HCT116 (cell line): ENCODE measurements at regions not wholly inside any gene's neighbourhood (a gene's known extent, or its start where the extent isn't known, plus 50 kb on each side); places are given as distances from the start of the nearest gene placed in this dataset.

ENCODE experiments used
- ATAC-seq: fragments of 200-7000 bp; cut with Tn5 transposase; 2 replicates; pipeline ENCODE4 v1.9.1; 2020; ENCODE audit warnings: mild to moderate bottlenecking, moderate library complexity
- BruUV-seq: library from RNA; stranded (reverse); fragments of 400-500 nt; replicated peaks from 2 replicates; lab custom pipeline; 2021; lab: Mats Ljungman, UMichigan
- CTCF ChIA-PET: fragments of 300-600 bp; sonication (Branson Sonifier 250); formaldehyde crosslinking; loops from one replicate; lab custom pipeline; 2021; ENCODE audit warnings: antibody characterized with exemption; lab: Charles Lee
- POLR2A ChIA-PET: fragments of 300-600, 350-600 bp; sonication (Branson Sonifier 250); formaldehyde crosslinking; loops from one replicate; lab custom pipeline; 2021; ENCODE audit warnings: antibody characterized with exemption; lab: Charles Lee
- RAD21 ChIA-PET, 2 experiments: fragments of 300-600 bp; sonication (Branson Sonifier 250); formaldehyde crosslinking; loops; one replicate each; lab custom pipeline; 2023; ENCODE audit warnings: low total read pairs in 2 of 2; ENCODE audit not compliant: uncharacterized antibody in 2 of 2, unreplicated experiment in 2 of 2, low non-redundant PET in 1 of 2; lab: Charles Lee
- DNase-seq: peaks from one replicate; pipeline ENCODE4 v3.0.0-alpha.2; 2010; ENCODE audit warnings: low read depth, low spot score
- H2AFZ ChIP-seq: fragments of 200-600 bp; shearing (Covaris generic), sonication (generic); 2 replicates; pipeline ENCODE4 v1.6.1; 2017; ENCODE audit warnings: low read depth, mixed run types, mixed read lengths, antibody characterized with exemption, low read length; ENCODE audit not compliant: poor library complexity, severe bottlenecking
- H3K27ac ChIP-seq: 2 replicates; pipeline ENCODE4 v1.5.1; 2012; ENCODE audit warnings: low read depth, low read length
- H3K27me3 ChIP-seq: fragments of 200-600 bp; sonication (generic); 2 replicates; pipeline ENCODE4 v1.6.1; 2016; ENCODE audit warnings: mixed run types, low read length, mixed read lengths; ENCODE audit not compliant: insufficient read depth
- H3K36me3 ChIP-seq, 2 experiments: fragments of 200-500 bp in 1 of 2; fragments of 200-600 bp in 1 of 2; sonication (Bioruptor generic) in 1 of 2; sonication (generic) in 1 of 2; 2 replicates each; pipeline versions ENCODE4 v1.5.1 to v1.6.1; 2014 to 2016; ENCODE audit warnings: low read length in 2 of 2, inconsistent platforms in 1 of 2, mixed read lengths in 1 of 2, mixed run types in 1 of 2; ENCODE audit not compliant: insufficient read depth in 2 of 2, control insufficient read depth in 1 of 2
- H3K4me1 ChIP-seq, 2 experiments: fragments of 200-600 bp in 1 of 2; sonication (generic) in 1 of 2; 2 replicates each; pipeline versions ENCODE4 v1.5.1 to v1.6.1; 2012 to 2017; ENCODE audit warnings: low read length in 2 of 2, inconsistent platforms in 1 of 2, mild to moderate bottlenecking in 1 of 2, mixed read lengths in 1 of 2, mixed run types in 1 of 2, moderate library complexity in 1 of 2; ENCODE audit not compliant: insufficient read depth in 2 of 2, control insufficient read depth in 1 of 2
- H3K4me2 ChIP-seq: fragments of 200-600 bp; sonication (generic); 2 replicates; pipeline ENCODE4 v1.6.1; 2017; ENCODE audit warnings: mixed run types, low read length, mixed read lengths
- H3K4me3 ChIP-seq, 2 experiments: fragments of 200-600 bp in 1 of 2; sonication (generic) in 1 of 2; replicated peaks in 1 of 2; 2 replicates each; pipeline ENCODE4 v1.5.1; 2011 to 2016; ENCODE audit warnings: low read length in 2 of 2, control low read depth in 1 of 2, low read depth in 1 of 2, mild to moderate bottlenecking in 1 of 2, mixed read lengths in 1 of 2, mixed run types in 1 of 2
- H3K79me2 ChIP-seq: fragments of 200-600 bp; sonication (generic); 2 replicates; pipeline ENCODE4 v1.6.1; 2017; ENCODE audit warnings: mild to moderate bottlenecking, mixed run types, low read length, moderate library complexity, mixed read lengths; ENCODE audit not compliant: insufficient read depth
- H3K9ac ChIP-seq: fragments of 200-600 bp; sonication (generic); 2 replicates; pipeline ENCODE4 v1.6.1; 2016; ENCODE audit warnings: low read length, mixed read lengths
- H3K9me2 ChIP-seq: fragments of 200-600 bp; sonication (generic), shearing (Covaris generic); 2 replicates; pipeline ENCODE4 v1.6.1; 2017; ENCODE audit warnings: mixed run types, mild to moderate bottlenecking, moderate library complexity; ENCODE audit not compliant: insufficient read depth
- H3K9me3 ChIP-seq, 2 experiments: fragments of 200-500 bp in 1 of 2; fragments of 200-600 bp in 1 of 2; sonication (Bioruptor generic) in 1 of 2; sonication (generic) in 1 of 2; 2 replicates each; pipeline ENCODE4 v1.6.1; 2014 to 2017; ENCODE audit warnings: low read length in 2 of 2, mixed read lengths in 2 of 2, inconsistent platforms in 1 of 2, low read depth in 1 of 2, mild to moderate bottlenecking in 1 of 2, mixed run types in 1 of 2, moderate library complexity in 1 of 2; ENCODE audit not compliant: control insufficient read depth in 1 of 2, insufficient read depth in 1 of 2
- H4K20me1 ChIP-seq: fragments of 200-600 bp; sonication (generic), shearing (Covaris generic); 2 replicates; pipeline ENCODE4 v1.6.1; 2017; ENCODE audit warnings: mixed run types, mild to moderate bottlenecking, moderate library complexity; ENCODE audit not compliant: insufficient read depth
- CEBPB ChIP-seq: IDR thresholded peaks from 2 replicates; pipeline ENCODE4 v1.6.1; 2012; ENCODE audit warnings: low read depth
- CTCF ChIP-seq, 3 experiments: fragments of 200-600 bp in 1 of 3; sonication (generic) in 1 of 3; IDR thresholded peaks in 2 of 3; conservative IDR thresholded peaks in 1 of 3; 2 replicates each; pipeline ENCODE4 v1.5.1; 2012 to 2017; ENCODE audit warnings: low read depth in 2 of 3, low read length in 2 of 3, antibody characterized with exemption in 1 of 3, borderline replicate concordance in 1 of 3, control low read depth in 1 of 3, mild to moderate bottlenecking in 1 of 3, mixed read lengths in 1 of 3, mixed run types in 1 of 3, moderate library complexity in 1 of 3; ENCODE audit not compliant: insufficient read depth in 1 of 3
- ELF1 ChIP-seq: IDR thresholded peaks from 2 replicates; pipeline ENCODE4 v1.6.1; 2012; ENCODE audit warnings: low read depth, borderline replicate concordance
- EZH2 ChIP-seq: fragments of 200-600 bp; sonication (generic); IDR thresholded peaks from 2 replicates; pipeline ENCODE4 v1.6.1; 2017; ENCODE audit warnings: antibody characterized with exemption, mixed run types
- JUND ChIP-seq: IDR thresholded peaks from 2 replicates; pipeline ENCODE4 v1.6.1; 2012
- MAX ChIP-seq: IDR thresholded peaks from 2 replicates; pipeline ENCODE4 v1.6.1; 2012
- RAD21 ChIP-seq: IDR thresholded peaks from 2 replicates; pipeline ENCODE4 v1.6.1; 2012; ENCODE audit warnings: low read depth, mild to moderate bottlenecking
- SIN3A ChIP-seq: IDR thresholded peaks from 2 replicates; pipeline ENCODE4 v1.6.1; 2012; ENCODE audit warnings: low read depth
- SRF ChIP-seq: IDR thresholded peaks from 2 replicates; pipeline ENCODE4 v1.6.1; 2012; ENCODE audit warnings: low read depth
- TCF7L2 ChIP-seq: IDR thresholded peaks from 2 replicates; pipeline ENCODE4 v1.7.0; 2011; ENCODE audit warnings: borderline replicate concordance, inconsistent platforms; ENCODE audit not compliant: insufficient read depth, insufficient read length; ENCODE audit errors: extremely low read depth
- ZFX ChIP-seq: fragments of 450-650 bp; IDR thresholded peaks from 2 replicates; pipeline ENCODE4 v1.6.1; 2017
- ZNF274 ChIP-seq: fragments of 200-500 bp; sonication (Bioruptor generic); IDR thresholded peaks from 2 replicates; pipeline ENCODE4 v1.6.1; 2014; ENCODE audit warnings: mild to moderate bottlenecking, low read depth, low read length, inconsistent platforms
- intact Hi-C: fragments of 100-400 bp; cut with micrococcal nuclease; formaldehyde crosslinking; loops from 2 replicates; pipeline ENCODE4 v1.10.0; 2022
- TF ChIP-seq, protein P1 (sequence below): IDR thresholded peaks from 2 replicates; pipeline ENCODE4 v1.6.1; 2011; ENCODE audit warnings: mild to moderate bottlenecking, low read length, moderate library complexity; ENCODE audit not compliant: insufficient replicate concordance; ENCODE audit errors: extremely low read depth

GRCh38 chr1:212545941-212546635 lies 62.5 kb upstream of the ATF3 start:
- intact Hi-C loops: no loop called here
- ChIA-PET RAD21 (no interaction called here), CTCF (no interaction called here), POLR2A (interaction anchor here (1.0 kb wide), 1 partner anchor 9 kb away, joined by 3 read pairs; no protein-coding TSS in a partner anchor)
- H2AFZ ChIP-seq: peak overlapping the region; percentile 22
- no peak overlapping the region for H3K27ac ChIP-seq
- no peaks in the 10 kb centered on the region for H4K20me1 ChIP-seq
- H3K9ac ChIP-seq: no peak overlapping the region
- no TSS peak for BruUV-seq
- H3K27me3 ChIP-seq: no peaks in the 10 kb centered on the region
- H3K4me3 ChIP-seq: no peak overlapping the region
- DNase-seq: no peak
- no peak for TF ChIP-seq TCF7L2
- ATAC-seq: no peak
- H3K9me3 ChIP-seq: no peaks in the 10 kb centered on the region
- no peaks in the 10 kb centered on the region for H3K36me3 ChIP-seq
- H3K79me2 ChIP-seq: no peaks in the 10 kb centered on the region
- H3K4me2 ChIP-seq: no peak overlapping the region
- no peaks in the 10 kb centered on the region for H3K4me1 ChIP-seq
- H3K9me2 ChIP-seq: no peaks in the 10 kb centered on the region

DNA sequence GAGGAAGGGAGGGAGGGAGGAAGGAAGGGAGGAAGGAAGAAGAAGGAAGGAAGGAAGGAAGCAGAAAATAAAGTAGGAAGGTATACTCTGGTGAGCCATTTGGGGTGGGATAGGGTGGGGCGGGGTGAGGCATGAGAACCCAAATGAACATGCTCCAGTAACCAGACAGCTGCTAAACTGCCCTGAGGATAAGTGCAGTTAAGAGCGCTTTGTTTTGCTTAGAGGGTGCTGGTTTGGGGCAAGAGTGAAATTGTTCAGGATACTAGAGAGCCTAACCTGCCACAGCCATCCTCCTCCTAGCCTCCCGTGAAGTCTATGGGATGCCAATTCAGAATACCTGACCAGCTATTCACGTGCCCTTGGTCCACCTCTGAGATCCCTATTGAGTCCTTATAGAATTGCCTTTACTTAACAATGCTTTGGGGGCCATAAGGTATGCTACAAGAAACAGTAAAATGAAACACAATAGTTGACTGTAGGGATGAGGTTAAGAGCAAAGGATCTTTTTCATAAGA lies 59.0 kb upstream of the ATF3 start:
- H4K20me1 ChIP-seq: no peaks in the 10 kb centered on the region
- DNase-seq: no peak
- H3K9me2 ChIP-seq: no peaks in the 10 kb centered on the region
- ChIA-PET CTCF (no interaction called here), POLR2A (no interaction called here), RAD21 (no interaction called here)
- H3K27ac ChIP-seq: no peak overlapping the region
- TF ChIP-seq ZNF274 (no peak), JUND (no peak), MAX (no peak), ZFX (no peak), ELF1 (no peak), SIN3A (no peak), RAD21 (no peak), SRF (no peak), CTCF (IDR thresholded peaks at IDR 0.05 in 2 of 3, conservative IDR thresholded peaks at IDR 0.05 in 1 of 3; ENCODE audit: borderline replicate concordance in 1 of 3, insufficient read depth in 1 of 3, low read depth in 2 of 3, low read length in 2 of 3) (no peak), CEBPB (no peak), EZH2 (no peak)
- TF ChIP-seq, protein P1, sequence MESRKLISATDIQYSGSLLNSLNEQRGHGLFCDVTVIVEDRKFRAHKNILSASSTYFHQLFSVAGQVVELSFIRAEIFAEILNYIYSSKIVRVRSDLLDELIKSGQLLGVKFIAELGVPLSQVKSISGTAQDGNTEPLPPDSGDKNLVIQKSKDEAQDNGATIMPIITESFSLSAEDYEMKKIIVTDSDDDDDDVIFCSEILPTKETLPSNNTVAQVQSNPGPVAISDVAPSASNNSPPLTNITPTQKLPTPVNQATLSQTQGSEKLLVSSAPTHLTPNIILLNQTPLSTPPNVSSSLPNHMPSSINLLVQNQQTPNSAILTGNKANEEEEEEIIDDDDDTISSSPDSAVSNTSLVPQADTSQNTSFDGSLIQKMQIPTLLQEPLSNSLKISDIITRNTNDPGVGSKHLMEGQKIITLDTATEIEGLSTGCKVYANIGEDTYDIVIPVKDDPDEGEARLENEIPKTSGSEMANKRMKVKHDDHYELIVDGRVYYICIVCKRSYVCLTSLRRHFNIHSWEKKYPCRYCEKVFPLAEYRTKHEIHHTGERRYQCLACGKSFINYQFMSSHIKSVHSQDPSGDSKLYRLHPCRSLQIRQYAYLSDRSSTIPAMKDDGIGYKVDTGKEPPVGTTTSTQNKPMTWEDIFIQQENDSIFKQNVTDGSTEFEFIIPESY: no peak
- BruUV-seq: no TSS peak
- no peak overlapping the region for H3K4me2 ChIP-seq
- no peaks in the 10 kb centered on the region for H3K27me3 ChIP-seq
- H3K4me3 ChIP-seq: no peak overlapping the region
- H3K9ac ChIP-seq: no peak overlapping the region
- H2AFZ ChIP-seq: no peak overlapping the region
- H3K79me2 ChIP-seq: no peaks in the 10 kb centered on the region
- no peak for ATAC-seq
- H3K4me1 ChIP-seq: no peaks in the 10 kb centered on the region
- H3K36me3 ChIP-seq: no peaks in the 10 kb centered on the region
- intact Hi-C loops: no loop called here
- H3K9me3 ChIP-seq: no peaks in the 10 kb centered on the region
